ENCODE measurements at regions not wholly inside any gene's neighbourhood (a gene's known extent, or its start where the extent isn't known, plus 50 kb on each side); places are given as distances from the start of the nearest gene placed in this dataset.

GRCh38 chr3:182626484-182627467 lies 166.5 kb upstream of the ATP11B start:
- no peaks in the 10 kb centered on the region for H3K9me3 ChIP-seq (ENCODE audit: low read depth, low read length)
- H3K9ac ChIP-seq (ENCODE audit: insufficient read length), result no peak overlapping the region
- no peak for DNase-seq (ENCODE audit: low read depth, low spot score)
- H3K27ac ChIP-seq, result no peak overlapping the region
- no peaks in the 10 kb centered on the region for H3K36me3 ChIP-seq (ENCODE audit: insufficient read depth, low read length)
- H3K4me3 ChIP-seq, result no peak overlapping the region
- no peak for TF ChIP-seq EZH2 (IDR thresholded peaks at IDR 0.05)
- TF ChIP-seq POLR2AphosphoS5 (IDR thresholded peaks at IDR 0.05; ENCODE audit: borderline replicate concordance, low read depth, low read length), result no peak
- TF ChIP-seq FOXP2 (optimal IDR thresholded peaks at IDR 0.05; ENCODE audit: control extremely low read depth, extremely low read length, insufficient read depth), result no peak

GRCh38 chr3:182628531-182628930 lies 164.8 kb upstream of the ATP11B start:
- DNase-seq (ENCODE audit: low read depth, low spot score), result no peak
- Histone ChIP-seq H3K27ac (no peak overlapping the region), H3K9ac (ENCODE audit: insufficient read length) (no peak overlapping the region), H3K4me3 (no peak overlapping the region), H3K36me3 (ENCODE audit: insufficient read depth, low read length) (no peaks in the 10 kb centered on the region), H3K9me3 (ENCODE audit: low read depth, low read length) (no peaks in the 10 kb centered on the region)
- TF ChIP-seq FOXP2 (optimal IDR thresholded peaks at IDR 0.05; ENCODE audit: control extremely low read depth, extremely low read length, insufficient read depth) (no peak), POLR2AphosphoS5 (IDR thresholded peaks at IDR 0.05; ENCODE audit: borderline replicate concordance, low read depth, low read length) (no peak), EZH2 (IDR thresholded peaks at IDR 0.05) (no peak)

GRCh38 chr3:182629521-182629920 lies 163.8 kb upstream of the ATP11B start:
- Histone ChIP-seq H3K9ac (ENCODE audit: insufficient read length) (no peak overlapping the region), H3K36me3 (ENCODE audit: insufficient read depth, low read length) (no peaks in the 10 kb centered on the region), H3K4me3 (no peak overlapping the region), H3K27ac (no peak overlapping the region), H3K9me3 (ENCODE audit: low read depth, low read length) (no peaks in the 10 kb centered on the region)
- DNase-seq (ENCODE audit: low read depth, low spot score), result no peak
- TF ChIP-seq FOXP2 (optimal IDR thresholded peaks at IDR 0.05; ENCODE audit: control extremely low read depth, extremely low read length, insufficient read depth), result no peak
- no peak for TF ChIP-seq EZH2 (IDR thresholded peaks at IDR 0.05)
- no peak for TF ChIP-seq POLR2AphosphoS5 (IDR thresholded peaks at IDR 0.05; ENCODE audit: borderline replicate concordance, low read depth, low read length)

- no peak overlapping the region for H3K4me3 ChIP-seq
- no peak for DNase-seq (ENCODE audit: low read depth, low spot score)
- no peak overlapping the region for H3K9ac ChIP-seq (ENCODE audit: insufficient read length)
- no peaks in the 10 kb centered on the region for H3K9me3 ChIP-seq (ENCODE audit: low read depth, low read length)
- no peaks in the 10 kb centered on the region for H3K36me3 ChIP-seq (ENCODE audit: insufficient read depth, low read length)
- TF ChIP-seq POLR2AphosphoS5 (IDR thresholded peaks at IDR 0.05; ENCODE audit: borderline replicate concordance, low read depth, low read length), result no peak
- TF ChIP-seq FOXP2 (optimal IDR thresholded peaks at IDR 0.05; ENCODE audit: control extremely low read depth, extremely low read length, insufficient read depth), result no peak
- TF ChIP-seq EZH2 (IDR thresholded peaks at IDR 0.05), result no peak
- H3K27ac ChIP-seq, result no peak overlapping the region
Observed at GRCh38 chr3:182631183-182632076, 161.9 kb upstream of the ATP11B start.

- no peak overlapping the region for H3K27ac ChIP-seq
- H3K9ac ChIP-seq (ENCODE audit: insufficient read length), result no peak overlapping the region
- no peaks in the 10 kb centered on the region for H3K9me3 ChIP-seq (ENCODE audit: low read depth, low read length)
- no peak for DNase-seq (ENCODE audit: low read depth, low spot score)
- TF ChIP-seq EZH2 (IDR thresholded peaks at IDR 0.05), result no peak
- no peak for TF ChIP-seq FOXP2 (optimal IDR thresholded peaks at IDR 0.05; ENCODE audit: control extremely low read depth, extremely low read length, insufficient read depth)
- TF ChIP-seq POLR2AphosphoS5 (IDR thresholded peaks at IDR 0.05; ENCODE audit: borderline replicate concordance, low read depth, low read length), result no peak
- H3K36me3 ChIP-seq (ENCODE audit: insufficient read depth, low read length), result no peaks in the 10 kb centered on the region
- H3K4me3 ChIP-seq, result no peak overlapping the region
Observed at GRCh38 chr3:182632077-182632393, 161.3 kb upstream of the ATP11B start.

GRCh38 chr3:182633186-182633585 lies 160.1 kb upstream of the ATP11B start:
- Histone ChIP-seq H3K27ac (no peak overlapping the region), H3K4me3 (no peak overlapping the region), H3K36me3 (ENCODE audit: insufficient read depth, low read length) (no peaks in the 10 kb centered on the region), H3K9me3 (ENCODE audit: low read depth, low read length) (no peaks in the 10 kb centered on the region), H3K9ac (ENCODE audit: insufficient read length) (no peak overlapping the region)
- TF ChIP-seq EZH2 (IDR thresholded peaks at IDR 0.05) (no peak), POLR2AphosphoS5 (IDR thresholded peaks at IDR 0.05; ENCODE audit: borderline replicate concordance, low read depth, low read length) (no peak), FOXP2 (optimal IDR thresholded peaks at IDR 0.05; ENCODE audit: control extremely low read depth, extremely low read length, insufficient read depth) (no peak)
- no peak for DNase-seq (ENCODE audit: low read depth, low spot score)

GRCh38 chr3:182636646-182637045 lies 156.7 kb upstream of the ATP11B start:
- DNase-seq (ENCODE audit: low read depth, low spot score), result no peak
- Histone ChIP-seq H3K27ac (no peak overlapping the region), H3K36me3 (ENCODE audit: insufficient read depth, low read length) (no peaks in the 10 kb centered on the region), H3K9me3 (ENCODE audit: low read depth, low read length) (no peaks in the 10 kb centered on the region; the same call in 1 of the 2 replicates), H3K4me3 (no peak overlapping the region), H3K9ac (ENCODE audit: insufficient read length) (no peak overlapping the region)
- TF ChIP-seq FOXP2 (optimal IDR thresholded peaks at IDR 0.05; ENCODE audit: control extremely low read depth, extremely low read length, insufficient read depth) (no peak), EZH2 (IDR thresholded peaks at IDR 0.05) (no peak), POLR2AphosphoS5 (IDR thresholded peaks at IDR 0.05; ENCODE audit: borderline replicate concordance, low read depth, low read length) (no peak)
